Stomach (tissue), 8 donors: ENCODE measurements at regions not wholly inside any gene's neighbourhood (a gene's known extent, or its start where the extent isn't known, plus 50 kb on each side); places are given as distances from the start of the nearest gene placed in this dataset.
"Not testable (repeated sequence)": the region's sequence is repeated elsewhere in the genome, so short reads cannot be mapped to it uniquely, and the experiment has no call there.

Source experiments
- DNase-seq, 2 donors: peaks; one replicate each; pipeline versions ENCODE4 v3.0.0 to v3.0.0-alpha.2; 2013 to 2019
- H3K27ac ChIP-seq, 5 donors: fragments of 200-600 bp in 4 of 5; sonication (generic) in 4 of 5; one replicate each; pipeline ENCODE4 v1.5.1; 2013 to 2019; ENCODE audit warnings: mild to moderate bottlenecking in 1 of 5, moderate library complexity in 1 of 5
- H3K27me3 ChIP-seq, 3 donors: fragments of 200-600 bp; sonication (generic); one replicate each; pipeline ENCODE4 v1.5.1; 2017 to 2019; ENCODE audit warnings: mixed run types in 1 of 3
- H3K36me3 ChIP-seq, 4 donors: fragments of 200-600 bp; sonication (generic); 1 replicate in 3 of 4; 2 replicates in 1 of 4; pipeline ENCODE4 v1.5.1; 2016 to 2019
- H3K4me1 ChIP-seq, 4 donors: fragments of 200-600 bp; sonication (generic); one replicate each; pipeline ENCODE4 v1.5.1; 2016 to 2019
- H3K4me3 ChIP-seq, 4 donors: fragments of 200-600 bp; sonication (generic) in 3 of 4; one replicate each; pipeline ENCODE4 v1.5.1; 2016 to 2019; ENCODE audit warnings: mild to moderate bottlenecking in 1 of 4
- H3K9me3 ChIP-seq, 4 donors: fragments of 200-600 bp; sonication (generic); one replicate each; pipeline ENCODE4 v1.5.1; 2016 to 2019
- EP300 ChIP-seq: sonication (generic); formaldehyde crosslinking; IDR thresholded peaks from one replicate; pipeline ENCODE4 v1.6.1; 2017; ENCODE audit warnings: antibody characterized with exemption
- POLR2A ChIP-seq, 4 donors: fragments of 450-650 bp; IDR thresholded peaks; one replicate each; pipeline ENCODE4 v1.6.1; 2016; ENCODE audit warnings: antibody characterized with exemption in 4 of 4, control low read depth in 2 of 4, mild to moderate bottlenecking in 1 of 4, moderate library complexity in 1 of 4
- POLR2AphosphoS5 ChIP-seq, 3 donors: sonication (generic); formaldehyde crosslinking; IDR thresholded peaks; one replicate each; pipeline ENCODE4 v1.6.1; 2016; ENCODE audit warnings: antibody characterized with exemption in 3 of 3
- WGBS, 5 donors: extraction: QIAGEN DNeasy Blood & Tissue Kit in 3 of 5; methylation state at CpG; one replicate each; pipeline versions ENCODE4 v1.1.5 to v1.1.7; 2013 to 2018; 5-methylcytosine and 5-hydroxymethylcytosine counted together
- intact Hi-C: fragments of 100-400 bp; cut with DNase I; formaldehyde crosslinking; loops from one replicate; pipeline ENCODE4 v1.15.1; 2023; ENCODE audit warnings: low total_unique reads
- TF ChIP-seq, protein P1 (sequence below), 7 experiments: fragments of 450-650 bp in 4 of 7; fragments of 200-600 bp in 3 of 7; sonication (generic) in 3 of 7; IDR thresholded peaks; one replicate each; pipeline ENCODE4 v1.5.1; 2016 to 2019; ENCODE audit warnings: antibody characterized with exemption in 7 of 7, control low read depth in 2 of 7, mild to moderate bottlenecking in 1 of 7
- donor health status: healthy with polysubstance abuse.
- donor health status: Bipolar disorder and iron deficiency.
- donor health status: healthy.

DNA sequence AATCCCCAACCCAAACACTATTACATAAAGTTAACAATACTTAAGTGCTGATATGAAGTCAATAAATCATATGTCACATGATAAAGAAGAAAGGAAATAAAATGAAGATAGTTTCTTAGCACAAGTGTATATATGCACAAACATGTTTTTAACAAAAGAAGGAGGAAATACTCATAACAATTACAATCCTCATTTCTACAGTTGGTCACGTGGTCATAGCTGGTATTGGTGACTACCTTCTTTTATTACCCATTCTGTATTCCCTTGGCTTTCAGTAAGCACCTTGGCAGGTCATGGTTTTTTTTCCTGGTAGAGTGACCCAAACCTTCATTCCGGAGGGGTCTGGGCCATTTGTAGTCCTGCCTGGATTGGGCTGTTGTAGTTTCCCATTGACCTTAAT, 137.1 kb upstream of the KCND3 start:
- Histone ChIP-seq H3K4me1 (no peaks in the 10 kb centered on the region), H3K27ac (no peak overlapping the region), H3K36me3 (no peaks in the 10 kb centered on the region), H3K4me3 (no peak overlapping the region), H3K9me3 (no peaks in the 10 kb centered on the region), H3K27me3 (no peaks in the 10 kb centered on the region)
- TF ChIP-seq, protein P1, sequence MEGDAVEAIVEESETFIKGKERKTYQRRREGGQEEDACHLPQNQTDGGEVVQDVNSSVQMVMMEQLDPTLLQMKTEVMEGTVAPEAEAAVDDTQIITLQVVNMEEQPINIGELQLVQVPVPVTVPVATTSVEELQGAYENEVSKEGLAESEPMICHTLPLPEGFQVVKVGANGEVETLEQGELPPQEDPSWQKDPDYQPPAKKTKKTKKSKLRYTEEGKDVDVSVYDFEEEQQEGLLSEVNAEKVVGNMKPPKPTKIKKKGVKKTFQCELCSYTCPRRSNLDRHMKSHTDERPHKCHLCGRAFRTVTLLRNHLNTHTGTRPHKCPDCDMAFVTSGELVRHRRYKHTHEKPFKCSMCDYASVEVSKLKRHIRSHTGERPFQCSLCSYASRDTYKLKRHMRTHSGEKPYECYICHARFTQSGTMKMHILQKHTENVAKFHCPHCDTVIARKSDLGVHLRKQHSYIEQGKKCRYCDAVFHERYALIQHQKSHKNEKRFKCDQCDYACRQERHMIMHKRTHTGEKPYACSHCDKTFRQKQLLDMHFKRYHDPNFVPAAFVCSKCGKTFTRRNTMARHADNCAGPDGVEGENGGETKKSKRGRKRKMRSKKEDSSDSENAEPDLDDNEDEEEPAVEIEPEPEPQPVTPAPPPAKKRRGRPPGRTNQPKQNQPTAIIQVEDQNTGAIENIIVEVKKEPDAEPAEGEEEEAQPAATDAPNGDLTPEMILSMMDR (IDR thresholded peaks at IDR 0.05): no peak
- TF ChIP-seq POLR2AphosphoS5 (IDR thresholded peaks at IDR 0.05): no peak
- no peak for TF ChIP-seq POLR2A (IDR thresholded peaks at IDR 0.05)
- TF ChIP-seq EP300: no peak
- DNase-seq: no peak
- intact Hi-C loops: no loop called here
- 62 to 82% (median 62%) methylated on average over 2 of the region's 2 CpGs for WGBS, 5 donors

DNA sequence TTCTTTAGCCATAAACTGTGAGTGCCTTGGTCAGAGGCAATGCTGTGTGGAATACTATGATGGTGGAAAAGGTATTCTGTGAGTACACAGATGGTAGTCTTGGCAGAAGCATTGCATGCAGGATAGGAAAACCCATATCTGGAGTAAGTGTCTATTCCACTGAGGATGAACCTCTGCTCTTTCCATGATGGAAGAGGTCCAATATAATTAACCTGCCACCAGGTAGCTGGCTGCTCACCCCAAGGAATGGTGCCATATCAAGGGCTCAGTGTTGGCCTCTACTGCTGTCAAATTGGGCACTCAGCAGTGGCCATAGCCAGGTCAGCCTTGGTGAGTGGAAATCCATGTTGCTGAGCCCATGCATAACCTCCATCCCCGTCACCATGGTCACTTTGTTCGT, 138.1 kb upstream of the KCND3 start:
- H3K27me3 ChIP-seq, H3K4me1 ChIP-seq, H3K4me3 ChIP-seq, DNase-seq, H3K27ac ChIP-seq, intact Hi-C loops, H3K9me3 ChIP-seq, H3K36me3 ChIP-seq: not testable (repeated sequence)
- WGBS, 5 donors: 90 to 96% (median 93%) methylated on average over 2 of the region's 2 CpGs

DNA sequence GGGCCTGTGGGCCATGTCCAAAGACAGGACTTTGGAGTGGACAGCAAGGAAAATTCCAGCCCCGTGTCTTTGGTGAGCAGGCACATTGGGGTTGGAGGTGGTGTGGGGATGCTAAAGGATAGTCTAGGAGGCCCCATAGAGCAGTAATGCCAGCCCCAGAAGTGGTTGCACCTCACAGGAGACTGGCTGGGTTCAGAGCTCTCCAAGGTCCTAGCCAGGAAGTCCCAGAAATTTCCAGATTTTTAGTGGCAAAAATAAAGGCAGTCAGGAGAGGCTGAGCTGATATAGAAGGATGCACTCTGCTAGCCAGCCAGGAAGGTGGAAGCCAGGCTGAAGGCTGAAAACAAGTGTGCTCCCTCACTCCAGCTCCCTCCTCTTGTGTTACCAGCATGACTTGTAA, 144.0 kb upstream of the KCND3 start:
- H3K27me3 ChIP-seq: no peaks in the 10 kb centered on the region
- no peaks in the 10 kb centered on the region for H3K36me3 ChIP-seq
- TF ChIP-seq POLR2A (IDR thresholded peaks at IDR 0.05): no peak
- TF ChIP-seq EP300: no peak
- H3K4me3 ChIP-seq: no peak overlapping the region
- H3K27ac ChIP-seq: no peak overlapping the region
- no peaks in the 10 kb centered on the region for H3K4me1 ChIP-seq
- DNase-seq: no peak
- intact Hi-C loops: no loop called here
- 75 to 90% (median 83%) methylated on average over 1 of the region's 1 CpG for WGBS, 5 donors
- no peaks in the 10 kb centered on the region for H3K9me3 ChIP-seq

DNA sequence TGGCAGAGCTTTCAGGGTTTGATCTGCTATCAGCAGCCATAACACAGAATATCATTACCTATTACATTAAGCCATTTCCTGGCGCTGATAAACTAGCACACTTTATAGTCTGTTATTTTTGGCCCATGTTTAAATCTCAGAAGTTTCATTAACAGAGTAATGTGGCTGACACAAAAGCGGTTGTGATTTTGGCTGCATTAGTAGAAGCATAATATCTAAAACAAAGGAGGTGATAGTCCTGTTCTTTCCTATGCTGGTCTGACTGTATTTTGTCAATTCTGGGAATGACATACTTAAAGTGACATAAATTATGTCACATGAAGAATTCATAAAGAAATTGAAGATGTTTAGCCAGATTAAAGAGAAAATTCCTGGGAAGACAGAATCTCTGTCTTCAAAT, 151.3 kb upstream of the KCND3 start:
- Histone ChIP-seq H3K27me3 (peaks cover 0 to 11% (median 0%) of the 10 kb centered on the region in 3 donors), H3K27ac (no peak overlapping the region), H3K4me3 (no peak overlapping the region), H3K4me1 (peaks cover 0 to 7% (median 0%) of the 10 kb centered on the region in 4 donors), H3K36me3 (no peaks in the 10 kb centered on the region), H3K9me3 (no peaks in the 10 kb centered on the region)
- intact Hi-C loops: no loop called here
- TF ChIP-seq, protein P1 (IDR thresholded peaks at IDR 0.05): no peak
- TF ChIP-seq EP300 (no peak), POLR2AphosphoS5 (IDR thresholded peaks at IDR 0.05) (no peak), POLR2A (IDR thresholded peaks at IDR 0.05) (no peak)
- no peak for DNase-seq
- WGBS, 5 donors: 18 to 33% (median 30%) methylated on average over 2 of the region's 2 CpGs

DNA sequence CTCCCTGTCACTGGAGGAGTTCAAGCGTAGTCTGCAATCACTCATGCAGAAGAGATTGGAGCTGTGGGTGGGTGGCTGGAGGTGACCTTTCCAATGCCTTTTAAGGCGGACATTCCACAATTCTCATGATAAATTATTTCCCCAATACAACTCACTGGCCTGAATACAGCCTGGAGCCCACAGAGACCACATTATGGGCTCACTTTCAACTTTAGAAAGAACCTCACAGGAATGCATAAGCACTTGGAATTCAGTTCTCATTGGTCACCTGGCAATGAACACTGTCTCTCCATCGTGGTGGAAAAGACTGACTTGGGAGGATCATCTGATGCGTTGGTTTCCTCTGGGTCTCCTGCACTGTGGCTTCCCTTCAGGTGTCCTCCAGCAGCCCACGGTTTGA, 151.8 kb upstream of the KCND3 start:
- H3K27me3 ChIP-seq: peaks cover 0 to 11% (median 0%) of the 10 kb centered on the region in 3 donors
- no peak overlapping the region for H3K27ac ChIP-seq
- no peak overlapping the region for H3K4me3 ChIP-seq
- DNase-seq: no peak
- H3K9me3 ChIP-seq: no peaks in the 10 kb centered on the region
- 53 to 66% (median 58%) methylated on average over 4 to 5 of the region's 5 CpGs for WGBS, 5 donors
- TF ChIP-seq POLR2AphosphoS5 (IDR thresholded peaks at IDR 0.05) (no peak), EP300 (no peak), POLR2A (IDR thresholded peaks at IDR 0.05) (no peak)
- TF ChIP-seq, protein P1 (IDR thresholded peaks at IDR 0.05): no peak
- H3K36me3 ChIP-seq: no peaks in the 10 kb centered on the region
- intact Hi-C loops: no loop called here
- H3K4me1 ChIP-seq: peaks cover 0 to 7% (median 0%) of the 10 kb centered on the region in 4 donors
